ENCODE measurements at regions not wholly inside any gene's neighbourhood (a gene's known extent, or its start where the extent isn't known, plus 50 kb on each side); places are given as distances from the start of the nearest gene placed in this dataset.
"Not testable (repeated sequence)": the region's sequence is repeated elsewhere in the genome, so short reads cannot be mapped to it uniquely, and the experiment has no call there.

DNA sequence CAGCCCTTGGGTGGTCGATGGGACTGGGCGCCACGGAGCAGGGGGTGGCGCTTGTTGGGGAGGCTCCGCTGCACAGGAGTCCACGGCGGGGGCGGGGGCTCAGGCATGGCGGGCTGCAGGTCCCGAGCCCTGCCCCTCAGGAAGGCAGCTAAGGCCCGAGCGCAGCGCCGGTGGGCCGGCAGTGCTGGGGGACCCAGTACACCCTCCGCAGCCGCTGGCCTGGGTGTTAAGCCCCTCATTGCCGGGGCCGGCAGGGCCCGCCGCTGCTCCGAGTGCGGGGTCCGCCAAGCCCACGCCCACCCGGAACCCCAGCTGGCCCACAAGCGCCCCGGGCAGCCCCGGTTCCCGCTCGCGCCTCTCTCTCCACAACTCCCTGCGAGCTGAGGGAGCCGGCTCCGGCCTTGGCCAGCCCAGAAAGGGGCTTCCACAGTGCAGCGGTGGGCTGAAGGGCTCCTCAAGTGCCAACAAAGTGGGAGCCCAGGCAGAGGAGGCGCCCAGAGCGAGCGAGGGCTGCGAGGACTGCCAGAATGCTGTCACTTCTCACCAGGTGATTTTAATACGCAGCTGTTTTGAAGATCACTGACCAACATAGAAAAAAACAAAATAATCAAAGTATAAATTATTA lies 66.1 kb upstream of the NDST4 start:
- not testable (repeated sequence) for DNase-seq

DNA sequence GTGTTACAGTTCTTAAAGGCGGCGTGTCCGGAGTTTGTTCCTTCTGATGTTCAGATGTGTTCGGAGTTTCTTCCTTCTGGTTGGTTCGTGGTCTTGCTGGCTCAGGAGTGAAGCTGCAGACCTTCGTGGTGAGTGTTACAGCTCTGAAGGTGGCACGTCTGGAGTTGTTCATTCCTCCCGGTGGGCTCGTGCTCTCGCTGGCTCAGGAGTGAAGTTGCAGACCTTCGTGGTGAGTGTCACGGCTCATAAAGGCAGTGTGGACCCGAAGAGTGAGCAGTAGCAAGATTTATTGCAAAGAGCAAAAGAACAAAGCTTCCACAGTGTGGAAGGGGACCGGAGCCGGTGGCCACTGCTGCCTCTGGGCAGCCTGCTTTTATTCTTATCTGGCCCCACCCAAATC lies 65.3 kb upstream of the NDST4 start:
- not testable (repeated sequence) for DNase-seq

DNA sequence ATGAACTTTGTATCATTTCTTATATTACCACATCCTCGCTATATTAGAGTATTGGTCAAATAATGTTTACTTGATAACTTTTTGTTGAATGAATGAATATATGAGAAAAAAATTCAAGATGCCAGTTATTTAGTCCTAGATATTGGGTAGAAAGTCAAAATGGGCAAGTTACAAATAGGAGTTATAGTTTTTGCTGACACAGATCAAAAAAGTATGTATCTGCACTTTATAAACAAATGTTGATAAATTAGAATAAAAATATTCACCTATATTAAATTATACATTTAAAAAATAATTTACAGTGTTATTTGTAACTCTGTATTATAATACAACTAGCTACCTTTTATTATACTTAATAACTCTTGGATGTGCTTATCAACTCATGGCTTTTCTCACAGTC lies 57.8 kb upstream of the NDST4 start:
- no peak for DNase-seq

DNA sequence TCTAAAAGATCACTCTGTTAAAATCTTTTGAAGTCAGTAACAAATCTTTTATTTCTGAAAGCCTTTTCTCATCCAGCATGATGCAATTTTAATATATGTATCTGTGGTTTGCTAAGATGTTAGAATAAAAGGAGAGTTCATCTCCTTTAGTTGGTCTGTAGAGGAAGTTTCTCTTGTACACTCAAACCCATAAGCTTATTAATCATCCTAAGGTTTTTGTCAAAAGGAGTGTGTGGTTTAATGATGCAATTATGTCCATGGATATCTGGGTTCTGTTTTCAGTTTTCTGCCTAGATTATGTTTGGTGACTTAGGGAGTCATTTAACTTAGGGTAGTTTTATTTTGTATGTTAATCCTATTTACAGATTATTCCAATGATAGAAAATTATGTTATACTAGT lies 52.1 kb upstream of the NDST4 start:
- no peak for DNase-seq

Data from HCEC 1CT (cell line).